SK-N-SH (cell line): ENCODE measurements at regions not wholly inside any gene's neighbourhood (a gene's known extent, or its start where the extent isn't known, plus 50 kb on each side); places are given as distances from the start of the nearest gene placed in this dataset.

Source experiments
- CTCF ChIA-PET: fragments of 300-600, 350-600 bp; formaldehyde crosslinking; extraction: SDS; loops from one replicate; lab custom pipeline; 2021; lab: Yijun Ruan, JAX
- POLR2A ChIA-PET: fragments of 350-600 bp; sonication (Branson Sonifier 250); formaldehyde crosslinking; extraction: SDS; loops from one replicate; lab custom pipeline; 2020; ENCODE audit warnings: antibody characterized with exemption, inconsistent platforms; lab: Yijun Ruan, JAX
- DNase-seq: peaks from one replicate; pipeline ENCODE4 v3.0.0; 2012
- H2AFZ ChIP-seq: fragments of 200-600 bp; sonication (generic); 2 replicates; pipeline ENCODE4 v1.8.1; 2016; ENCODE audit warnings: antibody characterized with exemption, mild to moderate bottlenecking, low read depth
- H3F3A ChIP-seq: fragments of 200-600 bp; sonication (generic); replicated peaks from 2 replicates; pipeline ENCODE3; 2016; ENCODE audit warnings: antibody characterized with exemption, mild to moderate bottlenecking; ENCODE audit not compliant: insufficient read depth
- H3K27ac ChIP-seq, 2 experiments: fragments of 200-500 bp in 1 of 2; fragments of 200-600 bp in 1 of 2; sonication (Bioruptor generic) in 1 of 2; sonication (generic), shearing (Covaris generic) in 1 of 2; 2 replicates each; pipeline versions ENCODE4 v1.5.1 to v1.6.1; 2014 to 2016; ENCODE audit warnings: low read depth in 2 of 2, inconsistent platforms in 1 of 2, low read length in 1 of 2, mild to moderate bottlenecking in 1 of 2, mixed read lengths in 1 of 2
- H3K27me3 ChIP-seq: fragments of 200-600 bp; sonication (generic), shearing (Covaris generic); 2 replicates; pipeline ENCODE4 v1.6.1; 2016; ENCODE audit warnings: mixed run types; ENCODE audit not compliant: insufficient read depth
- H3K36me3 ChIP-seq, 2 experiments: fragments of 200-500 bp in 1 of 2; fragments of 200-600 bp in 1 of 2; sonication (Bioruptor generic) in 1 of 2; sonication (generic) in 1 of 2; replicated peaks in 1 of 2; 2 replicates each; pipeline versions ENCODE3 to v1.5.1; 2014 to 2016; ENCODE audit warnings: low read length in 1 of 2, mild to moderate bottlenecking in 1 of 2; ENCODE audit not compliant: insufficient read depth in 2 of 2, control insufficient read depth in 1 of 2
- H3K4me1 ChIP-seq, 2 experiments: fragments of 200-500 bp in 1 of 2; fragments of 200-600 bp in 1 of 2; sonication (Bioruptor generic) in 1 of 2; sonication (generic), shearing (Covaris generic) in 1 of 2; 2 replicates each; pipeline versions ENCODE4 v1.5.1 to v1.6.1; 2014 to 2016; ENCODE audit warnings: low read depth in 1 of 2, low read length in 1 of 2, mixed run types in 1 of 2; ENCODE audit not compliant: insufficient read depth in 2 of 2, control insufficient read depth in 1 of 2
- H3K4me2 ChIP-seq: fragments of 200-600 bp; sonication (generic), shearing (Covaris generic); 2 replicates; pipeline ENCODE4 v1.6.1; 2017; ENCODE audit warnings: mixed run types
- H3K4me3 ChIP-seq, 2 experiments: fragments of 200-500 bp in 1 of 2; fragments of 200-600 bp in 1 of 2; sonication (Bioruptor generic) in 1 of 2; sonication (generic), shearing (Covaris generic) in 1 of 2; 2 replicates each; pipeline versions ENCODE4 v1.5.1 to v1.8.1; 2014 to 2016; ENCODE audit warnings: low read depth in 2 of 2, inconsistent platforms in 1 of 2, low read length in 1 of 2, mild to moderate bottlenecking in 1 of 2, mixed read lengths in 1 of 2, moderate library complexity in 1 of 2
- H3K79me2 ChIP-seq: fragments of 200-600 bp; sonication (generic); 2 replicates; pipeline ENCODE4 v1.8.1; 2017; ENCODE audit warnings: mild to moderate bottlenecking; ENCODE audit not compliant: insufficient read depth
- H3K9ac ChIP-seq: fragments of 200-600 bp; sonication (generic); 2 replicates; pipeline ENCODE4 v1.6.1; 2017; ENCODE audit warnings: mixed run types
- H3K9me2 ChIP-seq: fragments of 200-600 bp; sonication (generic); 2 replicates; pipeline ENCODE4 v1.6.1; 2017; ENCODE audit warnings: mixed run types
- H3K9me3 ChIP-seq: fragments of 200-600 bp; sonication (generic); 2 replicates; pipeline ENCODE4 v1.6.1; 2017; ENCODE audit warnings: mixed run types, mild to moderate bottlenecking, moderate library complexity
- H4K20me1 ChIP-seq: fragments of 200-600 bp; sonication (generic); 2 replicates; pipeline ENCODE4 v1.6.1; 2017; ENCODE audit warnings: mild to moderate bottlenecking, mixed run types; ENCODE audit not compliant: insufficient read depth
- CHD2 ChIP-seq: fragments of 150-350 bp; IDR thresholded peaks from 2 replicates; pipeline ENCODE4 v1.6.1; 2018; ENCODE audit warnings: low read length; ENCODE audit not compliant: partially characterized antibody
- CTCF ChIP-seq: fragments of 200-600 bp; sonication (generic); IDR thresholded peaks from 2 replicates; pipeline ENCODE4 v1.6.1; 2017; ENCODE audit warnings: antibody characterized with exemption, mild to moderate bottlenecking, moderate library complexity
- EZH2phosphoT487 ChIP-seq: fragments of 200-600 bp; sonication (generic); IDR thresholded peaks from 2 replicates; pipeline ENCODE4 v1.6.1; 2017; ENCODE audit warnings: low read depth, mixed run types, mild to moderate bottlenecking, antibody characterized with exemption, moderate library complexity, borderline replicate concordance
- MAX ChIP-seq: IDR thresholded peaks from 2 replicates; pipeline ENCODE4 v1.4.0; 2012; ENCODE audit warnings: low read depth
- MEF2A ChIP-seq: IDR thresholded peaks from 2 replicates; pipeline ENCODE4 v1.4.0; 2012; ENCODE audit warnings: low read depth, borderline replicate concordance
- NFIC ChIP-seq: IDR thresholded peaks from 2 replicates; pipeline ENCODE4 v1.4.0; 2012; ENCODE audit warnings: borderline replicate concordance
- NRF1 ChIP-seq: IDR thresholded peaks from 2 replicates; pipeline ENCODE4 v1.6.1; 2012; ENCODE audit warnings: low read depth, mild to moderate bottlenecking, low read length
- RXRA ChIP-seq: IDR thresholded peaks from 2 replicates; pipeline ENCODE4 v1.4.0; 2012; ENCODE audit warnings: low read depth, mild to moderate bottlenecking, borderline replicate concordance
- SMC3 ChIP-seq: IDR thresholded peaks from 2 replicates; pipeline ENCODE4 v1.6.1; 2012; ENCODE audit warnings: low read depth, low read length, improper control_type of control experiment
- TCF12 ChIP-seq: IDR thresholded peaks from 2 replicates; pipeline ENCODE4 v1.4.0; 2012
- TEAD4 ChIP-seq: IDR thresholded peaks from 2 replicates; pipeline ENCODE4 v1.4.0; 2012; ENCODE audit warnings: mild to moderate bottlenecking, borderline replicate concordance; ENCODE audit not compliant: insufficient read depth
- YY1 ChIP-seq: IDR thresholded peaks from 2 replicates; pipeline ENCODE4 v1.4.0; 2012; ENCODE audit warnings: low read depth, mild to moderate bottlenecking
- ZBTB33 ChIP-seq: IDR thresholded peaks from 2 replicates; pipeline ENCODE4 v1.4.0; 2012; ENCODE audit warnings: low read depth, borderline replicate concordance
- WGBS: methylation state at CpG from one replicate; pipeline ENCODE4 v1.1.6; 2017; ENCODE audit warnings: low lambda C conversion rate; 5-methylcytosine and 5-hydroxymethylcytosine counted together

- no peak for TF ChIP-seq RXRA
- no peak for TF ChIP-seq NFIC
- TF ChIP-seq TCF12 = no peak
- no peak for TF ChIP-seq CHD2
- TF ChIP-seq MEF2A = no peak
- TF ChIP-seq YY1 = no peak
- no peak for TF ChIP-seq ZBTB33
- no peak for TF ChIP-seq SMC3
- no peak for TF ChIP-seq TEAD4
- TF ChIP-seq EZH2phosphoT487 = no peak
- TF ChIP-seq NRF1 = no peak
Observed at GRCh38 chr6:1514078-1514477, 95.6 kb upstream of the FOXC1 start (continued).

- no peaks in the 10 kb centered on the region for H3K9me2 ChIP-seq
- TF ChIP-seq ZBTB33 (no peak), CTCF (peak; percentile 48; the same call in 1 of the 2 replicates), MAX (no peak)
- no peaks in the 10 kb centered on the region for H3F3A ChIP-seq
- peak; percentile 33 for DNase-seq
- ChIA-PET POLR2A (no interaction called here), CTCF (interaction anchor here (1.0 to 1.3 kb wide), 3 partner anchors 8 to 28 kb away, joined by 3 to 7 read pairs (median 3); no protein-coding TSS in a partner anchor)
- H3K4me3 ChIP-seq = peak overlapping the region in 1 of 2 experiments; percentile 14; a peak in 2 of 4 replicates
- no peak overlapping the region for H3K27ac ChIP-seq
- no peaks in the 10 kb centered on the region; a peak in 1 of 4 replicates for H3K4me1 ChIP-seq
- peak overlapping the region; percentile 57; the same call in 1 of the 2 replicates for H3K4me2 ChIP-seq
- H4K20me1 ChIP-seq = no peaks in the 10 kb centered on the region
- no peak overlapping the region for H3K9ac ChIP-seq
- WGBS = 4% methylated on average over 5 of the region's 31 CpGs
- no peaks in the 10 kb centered on the region for H3K79me2 ChIP-seq
- no peaks in the 10 kb centered on the region for H3K36me3 ChIP-seq
- no peaks in the 10 kb centered on the region for H3K9me3 ChIP-seq
- H2AFZ ChIP-seq = no peak overlapping the region
- H3K27me3 ChIP-seq = peaks cover 30% of the 10 kb centered on the region
Observed at GRCh38 chr6:1515280-1515679, 94.4 kb upstream of the FOXC1 start.
